ENCODE measurements at regions not wholly inside any gene's neighbourhood (a gene's known extent, or its start where the extent isn't known, plus 50 kb on each side); places are given as distances from the start of the nearest gene placed in this dataset.

GRCh38 chr1:175851749-175852148 lies 108.4 kb upstream of the TNR start:
- TF ChIP-seq POLR2AphosphoS5 (IDR thresholded peaks at IDR 0.05; ENCODE audit: low read depth, low read length) (no peak), POLR2A (IDR thresholded peaks at IDR 0.05; ENCODE audit: low read depth, low read length) (no peak)
